Retinal pigment epithelial cell (primary cell): ENCODE measurements at regions not wholly inside any gene's neighbourhood (a gene's known extent, or its start where the extent isn't known, plus 50 kb on each side); places are given as distances from the start of the nearest gene placed in this dataset.
A peak's percentile ranks its signal among the peaks of the same experiment; 100 is the strongest.

ENCODE experiments used
- DNase-seq: peaks from one replicate; pipeline ENCODE4 v3.0.0-alpha.2; 2010; ENCODE audit warnings: low read depth
- H3K4me3 ChIP-seq: 2 replicates; pipeline ENCODE4 v1.5.1; 2011; ENCODE audit warnings: mild to moderate bottlenecking, low read length, control low read depth, moderate library complexity
- TF ChIP-seq, protein P1 (sequence below): conservative IDR thresholded peaks from 2 replicates; pipeline ENCODE4 v1.5.1; 2011; ENCODE audit warnings: low read depth, low read length, control low read depth, inconsistent platforms

DNA sequence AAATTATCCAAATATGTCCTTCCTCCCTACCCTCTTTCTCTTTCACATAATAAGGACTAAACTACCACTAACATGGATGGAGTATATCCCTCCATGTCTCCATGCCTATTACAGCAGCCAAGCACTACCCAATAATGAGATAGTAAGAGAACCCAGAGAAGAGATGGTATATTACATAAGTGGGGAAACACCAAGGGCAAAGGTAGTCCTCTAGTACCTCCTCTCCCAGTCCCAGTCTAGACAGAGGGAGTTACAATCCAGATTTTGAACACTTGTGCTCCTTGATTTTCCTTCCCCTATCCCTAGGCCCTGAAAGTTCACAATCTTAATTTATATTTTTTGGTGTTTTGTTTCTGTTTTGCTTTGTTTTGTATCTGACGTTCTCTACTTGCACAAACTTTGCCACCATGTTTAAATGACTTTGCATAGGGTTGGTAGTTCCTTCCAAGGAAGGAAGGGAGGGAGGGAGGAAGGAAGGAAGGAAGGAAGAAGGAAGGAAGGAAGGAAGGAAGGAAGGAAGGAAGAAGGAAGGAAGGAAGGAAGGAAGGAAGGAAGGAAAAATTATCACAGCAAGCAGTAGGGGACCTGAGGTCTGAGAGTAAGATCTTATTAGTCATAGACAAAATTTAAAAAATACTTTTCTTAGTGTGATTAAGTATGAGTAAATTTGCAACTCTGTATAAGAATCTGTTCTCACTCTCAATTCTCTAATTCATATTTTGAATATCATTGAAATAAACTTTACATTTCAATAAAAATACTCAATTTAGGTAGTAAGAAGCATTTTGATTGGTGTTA, 521.9 kb downstream of the PTPRC start:
- DNase-seq = no peak
- TF ChIP-seq, protein P1, sequence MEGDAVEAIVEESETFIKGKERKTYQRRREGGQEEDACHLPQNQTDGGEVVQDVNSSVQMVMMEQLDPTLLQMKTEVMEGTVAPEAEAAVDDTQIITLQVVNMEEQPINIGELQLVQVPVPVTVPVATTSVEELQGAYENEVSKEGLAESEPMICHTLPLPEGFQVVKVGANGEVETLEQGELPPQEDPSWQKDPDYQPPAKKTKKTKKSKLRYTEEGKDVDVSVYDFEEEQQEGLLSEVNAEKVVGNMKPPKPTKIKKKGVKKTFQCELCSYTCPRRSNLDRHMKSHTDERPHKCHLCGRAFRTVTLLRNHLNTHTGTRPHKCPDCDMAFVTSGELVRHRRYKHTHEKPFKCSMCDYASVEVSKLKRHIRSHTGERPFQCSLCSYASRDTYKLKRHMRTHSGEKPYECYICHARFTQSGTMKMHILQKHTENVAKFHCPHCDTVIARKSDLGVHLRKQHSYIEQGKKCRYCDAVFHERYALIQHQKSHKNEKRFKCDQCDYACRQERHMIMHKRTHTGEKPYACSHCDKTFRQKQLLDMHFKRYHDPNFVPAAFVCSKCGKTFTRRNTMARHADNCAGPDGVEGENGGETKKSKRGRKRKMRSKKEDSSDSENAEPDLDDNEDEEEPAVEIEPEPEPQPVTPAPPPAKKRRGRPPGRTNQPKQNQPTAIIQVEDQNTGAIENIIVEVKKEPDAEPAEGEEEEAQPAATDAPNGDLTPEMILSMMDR = no peak
- H3K4me3 ChIP-seq = no peak overlapping the region

DNA sequence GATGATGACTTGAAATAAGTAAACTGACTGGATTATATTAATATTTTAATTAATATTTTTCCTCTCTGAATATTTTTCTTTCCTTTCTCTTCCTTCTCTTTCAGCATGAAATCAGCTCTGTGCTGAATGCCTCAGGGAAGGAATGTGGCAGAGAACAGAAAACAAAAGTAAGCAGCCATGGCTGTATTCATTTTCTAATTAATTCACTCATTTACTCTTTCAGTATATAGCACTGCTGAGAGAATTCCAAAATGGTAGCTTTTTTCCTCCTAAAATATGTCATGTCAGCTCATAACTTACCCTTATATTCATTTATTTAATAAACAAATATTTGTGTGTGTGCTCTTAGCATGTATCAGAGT, 522.5 kb downstream of the PTPRC start:
- TF ChIP-seq, protein P1 = no peak
- no peak for DNase-seq
- H3K4me3 ChIP-seq = no peak overlapping the region

DNA sequence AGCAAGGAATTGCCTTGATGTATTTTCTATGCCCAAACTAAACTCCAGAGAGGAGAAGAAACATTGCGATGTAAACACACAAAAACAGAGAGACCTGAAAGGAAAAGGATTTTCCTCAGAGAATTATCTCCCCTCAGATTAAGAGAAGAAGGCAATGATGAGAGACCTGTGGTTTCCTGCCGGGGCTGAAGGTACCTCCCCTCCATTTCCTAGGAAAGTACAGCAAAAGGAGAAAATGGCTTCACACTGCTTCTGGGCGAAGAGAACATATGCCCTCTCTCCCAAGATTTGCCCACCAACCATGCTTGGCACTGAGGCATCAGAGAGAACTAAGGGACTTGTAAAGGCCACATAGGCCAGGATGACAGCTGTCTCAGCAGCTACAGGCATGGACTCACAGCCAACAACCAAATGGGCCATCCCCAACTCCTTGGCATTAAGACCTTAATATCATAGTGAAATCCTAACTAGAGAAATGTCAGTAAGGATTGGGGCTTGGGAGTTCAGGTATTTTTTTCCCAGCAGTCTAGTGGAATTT, 523.0 kb downstream of the PTPRC start:
- TF ChIP-seq, protein P1 = no peak
- H3K4me3 ChIP-seq = no peak overlapping the region
- no peak for DNase-seq

DNA sequence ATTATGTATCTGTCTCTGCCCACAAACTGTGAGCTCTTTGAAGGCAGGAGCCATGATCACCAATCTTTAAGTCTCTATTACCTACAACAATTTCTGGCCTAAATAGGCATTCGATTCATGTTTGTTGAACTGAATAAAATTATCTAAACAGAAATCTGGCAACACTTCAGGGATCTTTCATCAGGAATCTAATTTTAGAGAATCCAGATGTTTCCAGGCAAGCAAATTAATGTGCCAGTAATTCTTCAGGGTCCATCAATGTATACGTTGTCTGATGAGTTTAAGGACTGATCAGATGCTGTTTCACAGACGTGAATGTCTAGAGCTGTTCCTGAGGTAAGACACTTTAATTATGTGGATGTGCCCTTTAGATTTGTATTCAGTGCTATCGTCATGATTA, 524.4 kb downstream of the PTPRC start:
- H3K4me3 ChIP-seq = no peak overlapping the region
- DNase-seq = no peak
- TF ChIP-seq, protein P1 = no peak

DNA sequence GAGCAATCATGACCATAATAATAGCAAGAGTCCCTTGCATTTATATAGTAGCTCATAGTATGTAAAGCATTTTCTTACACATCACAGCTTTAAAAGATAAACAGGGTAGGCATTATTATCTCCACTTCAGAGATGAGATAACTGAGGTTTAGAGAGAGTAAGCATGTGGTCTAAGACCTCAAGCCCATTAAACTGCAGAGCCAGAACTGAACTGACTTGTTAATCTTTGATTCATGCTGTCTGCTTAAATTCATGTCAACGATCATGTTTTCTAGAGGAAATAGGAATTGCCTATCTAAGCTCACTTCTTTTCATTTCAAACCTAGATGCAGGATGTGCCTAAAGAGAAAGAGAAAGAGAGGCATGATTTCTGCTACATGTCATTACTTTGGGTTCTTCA, 524.8 kb downstream of the PTPRC start:
- peak; percentile 25 for DNase-seq
- no peak overlapping the region for H3K4me3 ChIP-seq
- TF ChIP-seq, protein P1 = no peak

DNA sequence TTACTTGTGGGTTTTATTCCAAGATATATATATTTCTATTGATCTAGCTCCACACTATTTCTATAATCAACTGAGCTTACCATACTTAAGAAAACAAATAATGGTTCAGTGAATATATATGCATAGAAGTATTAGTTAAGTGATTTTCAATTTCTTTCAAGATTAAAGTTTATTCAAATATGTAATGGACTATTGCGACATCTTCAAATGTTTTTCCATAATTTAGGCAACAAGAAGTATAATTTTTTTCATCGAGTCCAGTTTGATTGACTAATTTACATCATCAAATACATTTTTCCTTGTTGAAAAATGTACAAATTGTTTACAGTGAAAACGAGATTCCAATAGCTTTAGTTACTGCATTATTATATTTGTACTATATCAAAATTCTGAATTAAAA, 528.6 kb downstream of the PTPRC start:
- no peak for DNase-seq
- TF ChIP-seq, protein P1 = no peak

DNA sequence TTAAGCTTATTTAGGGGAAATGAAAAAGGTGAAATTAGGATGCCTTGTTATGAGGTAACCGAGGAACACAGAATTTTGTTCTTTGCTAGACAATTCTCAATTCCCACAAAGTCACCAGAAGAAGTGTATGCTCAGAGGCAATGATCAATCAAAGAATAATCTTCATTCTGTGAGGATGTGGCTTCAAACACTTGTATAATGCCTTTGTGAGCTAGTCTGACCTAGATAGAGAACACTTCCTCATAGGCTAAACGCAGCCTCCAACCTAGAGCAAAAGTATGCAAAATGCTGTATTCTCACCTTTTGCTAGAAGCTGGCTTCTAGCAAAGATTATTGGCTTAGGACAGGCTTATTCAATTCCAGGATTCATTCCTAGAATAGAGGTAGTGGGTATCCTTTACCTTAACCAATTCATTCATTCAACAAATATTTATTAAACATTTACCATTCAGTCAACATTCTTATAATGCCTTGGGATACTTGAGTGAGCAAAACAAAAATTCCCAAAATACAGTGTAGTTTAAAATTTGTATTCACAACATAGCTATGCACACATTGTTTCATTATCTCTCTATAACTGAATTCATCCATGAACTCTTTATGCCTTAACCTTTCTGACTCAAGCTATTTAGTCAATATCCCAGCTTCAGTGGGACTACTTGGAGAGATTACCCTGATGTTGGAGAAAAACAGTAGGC, 530.2 kb downstream of the PTPRC start:
- DNase-seq = no peak
- no peak overlapping the region for H3K4me3 ChIP-seq
- TF ChIP-seq, protein P1 = no peak

More for the DNA sequence above, 528.6 kb downstream of the PTPRC start:
- no peak overlapping the region for H3K4me3 ChIP-seq
